RWPE2 (cell line): ENCODE measurements at regions not wholly inside any gene's neighbourhood (a gene's known extent, or its start where the extent isn't known, plus 50 kb on each side); places are given as distances from the start of the nearest gene placed in this dataset.
A peak's percentile ranks its signal among the peaks of the same experiment; 100 is the strongest.

Source experiments
- ATAC-seq: fragments of 200-7000 bp; cut with Tn5 transposase; 3 replicates; pipeline ENCODE4 v1.9.1; 2021; ENCODE audit warnings: low read depth
- DNase-seq: peaks from one replicate; pipeline ENCODE4 v3.0.0-alpha.2; 2020; ENCODE audit warnings: low spot score
- H3K27ac ChIP-seq: fragments of 450-650 bp; 2 replicates; pipeline ENCODE4 v1.5.1; 2017; ENCODE audit warnings: mild to moderate bottlenecking; ENCODE audit not compliant: poor library complexity, severe bottlenecking
- H3K27me3 ChIP-seq: fragments of 250-450 bp; sonication (Bioruptor Pico); 2 replicates; pipeline ENCODE4 v1.5.1; 2021; ENCODE audit warnings: mild to moderate bottlenecking, moderate library complexity; ENCODE audit not compliant: insufficient read depth, poor library complexity, severe bottlenecking
- H3K36me3 ChIP-seq: fragments of 250-450 bp; sonication (Bioruptor Pico); 2 replicates; pipeline ENCODE4 v1.5.1; 2020; ENCODE audit warnings: low read depth, mild to moderate bottlenecking, moderate library complexity
- H3K4me1 ChIP-seq: fragments of 250-450 bp; sonication (Bioruptor Pico); 2 replicates; pipeline ENCODE4 v1.5.1; 2021; ENCODE audit warnings: mild to moderate bottlenecking, moderate library complexity; ENCODE audit not compliant: insufficient read depth, poor library complexity, severe bottlenecking
- H3K4me3 ChIP-seq: fragments of 250-450 bp; sonication (Bioruptor Pico); 2 replicates; pipeline ENCODE4 v1.5.1; 2021; ENCODE audit warnings: mild to moderate bottlenecking, moderate library complexity; ENCODE audit not compliant: severe bottlenecking
- H3K9me3 ChIP-seq: fragments of 250-450 bp; sonication (Bioruptor Pico); 2 replicates; pipeline ENCODE4 v1.5.1; 2021; ENCODE audit warnings: mild to moderate bottlenecking, moderate library complexity; ENCODE audit not compliant: severe bottlenecking
- CTCF ChIP-seq: fragments of 450-650 bp; IDR thresholded peaks from one replicate; pipeline ENCODE4 v1.5.1; 2017; ENCODE audit warnings: mild to moderate bottlenecking, moderate library complexity; ENCODE audit not compliant: poor library complexity, severe bottlenecking

GRCh38 chr1:177505905-177506590, 335.3 kb downstream of the BRINP2 start:
- H3K27ac ChIP-seq = peak overlapping the region; percentile 31
- peaks cover 11% of the 10 kb centered on the region for H3K4me1 ChIP-seq
- H3K9me3 ChIP-seq = peaks cover 1% of the 10 kb centered on the region
- H3K36me3 ChIP-seq = no peaks in the 10 kb centered on the region
- TF ChIP-seq CTCF = no peak
- no peak overlapping the region for H3K4me3 ChIP-seq
- no peak for DNase-seq
- ATAC-seq = peak; percentile 78
- no peaks in the 10 kb centered on the region for H3K27me3 ChIP-seq

DNA sequence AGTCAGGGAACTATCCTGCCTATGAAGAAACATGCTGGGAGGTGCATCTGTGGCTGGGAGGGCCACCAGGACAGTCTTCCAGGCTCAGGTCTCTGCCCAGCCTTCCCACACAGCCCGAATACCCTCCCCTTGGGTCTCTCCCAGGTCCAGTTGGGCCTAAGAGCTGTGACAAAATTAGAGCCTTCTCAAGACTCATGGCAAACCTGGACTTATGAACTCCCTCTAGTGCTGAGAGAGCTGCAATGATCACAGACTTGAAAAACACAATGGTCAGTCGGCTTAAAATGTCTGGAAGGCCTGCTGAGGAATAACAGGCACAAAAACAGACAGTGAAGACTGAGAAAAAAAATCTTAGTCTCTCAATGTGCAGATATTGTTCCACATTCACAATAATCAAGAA, 325.1 kb downstream of the BRINP2 start:
- no peak overlapping the region for H3K27ac ChIP-seq
- no peak for TF ChIP-seq CTCF
- H3K4me3 ChIP-seq = no peak overlapping the region

GRCh38 chr1:177490786-177491185, 320.0 kb downstream of the BRINP2 start:
- ATAC-seq (no peak), DNase-seq (no peak)
- H3K9me3 ChIP-seq = no peaks in the 10 kb centered on the region
- H3K4me3 ChIP-seq = no peak overlapping the region
- no peaks in the 10 kb centered on the region for H3K36me3 ChIP-seq
- H3K27ac ChIP-seq = no peak overlapping the region
- H3K4me1 ChIP-seq = no peaks in the 10 kb centered on the region
- no peaks in the 10 kb centered on the region for H3K27me3 ChIP-seq
- no peak for TF ChIP-seq CTCF

More for the DNA sequence above, 325.1 kb downstream of the BRINP2 start:
- H3K27me3 ChIP-seq = no peaks in the 10 kb centered on the region
- H3K36me3 ChIP-seq = no peaks in the 10 kb centered on the region
- ATAC-seq = no peak
- no peaks in the 10 kb centered on the region for H3K4me1 ChIP-seq
- no peak for DNase-seq
- no peaks in the 10 kb centered on the region for H3K9me3 ChIP-seq

DNA sequence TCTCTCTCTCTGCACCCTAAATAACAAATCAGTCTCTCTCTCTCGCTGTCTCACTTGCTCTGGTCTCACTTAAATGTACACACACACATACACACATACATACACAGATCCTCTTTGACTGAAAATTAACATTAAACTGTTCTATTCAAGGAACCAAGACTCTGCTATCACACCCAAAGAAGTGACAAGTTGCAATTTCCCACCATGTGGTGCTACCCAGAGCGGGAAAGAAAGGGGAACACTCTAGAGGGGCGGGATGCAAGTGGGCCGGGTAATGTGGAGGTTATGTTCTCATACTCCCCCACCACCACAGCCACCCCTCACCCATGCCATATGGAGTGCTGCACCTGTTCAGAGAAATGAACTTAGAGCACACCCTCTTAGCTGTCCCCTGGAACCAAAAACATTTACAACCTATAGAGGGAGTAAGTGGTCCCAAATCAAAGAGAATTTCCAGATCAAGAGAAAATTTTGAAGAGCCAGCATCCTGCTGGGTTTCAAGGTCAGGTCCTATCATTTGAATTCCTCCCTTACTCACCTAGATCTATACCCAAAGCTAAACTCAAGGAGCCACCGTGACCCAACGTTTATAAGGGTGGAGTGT, 319.4 kb downstream of the BRINP2 start:
- no peaks in the 10 kb centered on the region for H3K27me3 ChIP-seq
- H3K4me3 ChIP-seq = no peak overlapping the region
- no peaks in the 10 kb centered on the region for H3K4me1 ChIP-seq
- no peaks in the 10 kb centered on the region for H3K9me3 ChIP-seq
- ATAC-seq (no peak), DNase-seq (no peak)
- no peak for TF ChIP-seq CTCF
- no peaks in the 10 kb centered on the region for H3K36me3 ChIP-seq
- H3K27ac ChIP-seq = no peak overlapping the region

DNA sequence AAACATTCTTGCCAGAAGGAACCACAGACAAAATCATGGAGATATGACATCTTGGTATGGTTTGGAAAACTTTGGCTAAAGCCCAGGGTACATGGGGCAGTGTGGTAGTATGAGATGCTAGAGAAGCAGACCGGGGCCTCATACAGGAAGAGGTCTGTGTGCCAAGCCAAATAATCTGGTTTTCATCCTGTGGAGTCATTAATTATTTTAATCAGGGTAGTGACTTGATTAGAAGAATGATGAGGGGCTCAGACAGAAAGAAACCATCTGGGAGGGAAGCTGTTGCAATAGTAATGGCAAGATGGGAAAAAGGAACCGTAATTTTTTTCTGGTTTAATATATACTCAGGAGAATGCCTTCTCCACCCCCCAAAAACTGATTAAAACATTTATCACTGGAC, 318.0 kb downstream of the BRINP2 start:
- no peak for TF ChIP-seq CTCF
- no peaks in the 10 kb centered on the region for H3K27me3 ChIP-seq
- H3K27ac ChIP-seq = no peak overlapping the region
- ATAC-seq (no peak), DNase-seq (no peak)
- H3K4me3 ChIP-seq = no peak overlapping the region
- H3K36me3 ChIP-seq = no peaks in the 10 kb centered on the region
- H3K9me3 ChIP-seq = no peaks in the 10 kb centered on the region
- no peaks in the 10 kb centered on the region for H3K4me1 ChIP-seq
